HUES64 (cell line): ENCODE measurements at regions not wholly inside any gene's neighbourhood (a gene's known extent, or its start where the extent isn't known, plus 50 kb on each side); places are given as distances from the start of the nearest gene placed in this dataset.

Experiments used
- H3K27ac ChIP-seq: 2 replicates; pipeline ENCODE4 v1.7.0; 2013; ENCODE audit warnings: low read depth, low read length, inconsistent platforms
- H3K27me3 ChIP-seq: 2 replicates; pipeline ENCODE4 v1.6.1; 2013; ENCODE audit warnings: mild to moderate bottlenecking, low read length; ENCODE audit not compliant: insufficient read depth
- H3K36me3 ChIP-seq: 2 replicates; pipeline ENCODE4 v1.6.1; 2013; ENCODE audit warnings: mild to moderate bottlenecking, low read length; ENCODE audit not compliant: insufficient read depth
- H3K4me1 ChIP-seq: 2 replicates; pipeline ENCODE4 v1.6.1; 2013; ENCODE audit warnings: mild to moderate bottlenecking, low read length, moderate library complexity; ENCODE audit not compliant: insufficient read depth
- H3K4me3 ChIP-seq: 2 replicates; pipeline ENCODE4 v1.5.1; 2013; ENCODE audit warnings: mild to moderate bottlenecking, low read length, moderate library complexity
- H3K9ac ChIP-seq: 2 replicates; pipeline ENCODE4 v1.6.1; 2013; ENCODE audit warnings: mild to moderate bottlenecking, low read depth, low read length
- H3K9me3 ChIP-seq: 2 replicates; pipeline ENCODE4 v1.6.1; 2013; ENCODE audit warnings: low read depth, low read length; ENCODE audit not compliant: insufficient read depth
- WGBS: fragments of 150-250, 120-280 bp; methylation state at CpG from one replicate; pipeline ENCODE4 v1.1.7; 2013; ENCODE audit warnings: missing lambda C conversion rate; 5-methylcytosine and 5-hydroxymethylcytosine counted together

DNA sequence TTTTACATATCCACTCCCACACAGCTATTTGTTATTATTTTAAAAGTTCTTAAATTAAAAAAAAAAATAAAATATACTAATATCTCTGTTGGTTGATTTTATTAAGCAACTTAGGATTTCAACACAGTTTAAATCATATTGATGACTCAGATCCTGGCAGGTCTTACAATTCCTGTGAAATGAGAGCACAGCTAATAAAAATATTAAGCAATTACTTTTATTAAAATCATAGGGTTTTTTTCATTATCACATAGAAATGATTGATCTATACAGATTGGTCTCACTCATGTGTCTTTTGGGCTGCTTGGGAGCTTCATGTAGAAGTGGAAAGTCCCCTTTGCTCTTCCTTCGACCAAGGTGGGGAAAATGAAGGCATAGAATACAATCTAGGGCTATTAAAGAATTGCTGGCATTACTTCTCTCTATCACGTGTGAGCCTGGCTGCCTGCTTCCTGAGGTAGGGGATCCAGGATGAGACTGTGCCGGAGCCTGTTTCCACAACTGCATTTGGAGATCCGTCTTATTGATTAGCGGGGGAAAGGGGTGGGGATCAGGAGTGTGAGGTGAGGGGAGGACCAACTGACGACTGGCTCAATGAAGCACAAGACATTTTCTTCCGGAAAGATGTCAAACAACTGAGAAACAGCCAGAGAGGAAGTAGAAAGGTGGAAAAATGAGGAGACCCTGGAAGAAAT, 858.0 kb downstream of the USP25 start:
- no peaks in the 10 kb centered on the region for H3K27me3 ChIP-seq
- no peak overlapping the region for H3K27ac ChIP-seq
- peaks cover 19% of the 10 kb centered on the region for H3K4me1 ChIP-seq
- no peaks in the 10 kb centered on the region for H3K9me3 ChIP-seq
- H3K9ac ChIP-seq: peak overlapping the region; percentile 21
- no peaks in the 10 kb centered on the region for H3K36me3 ChIP-seq
- 34% methylated on average over 7 of the region's 7 CpGs for WGBS
- H3K4me3 ChIP-seq: peak overlapping the region; percentile 50

DNA sequence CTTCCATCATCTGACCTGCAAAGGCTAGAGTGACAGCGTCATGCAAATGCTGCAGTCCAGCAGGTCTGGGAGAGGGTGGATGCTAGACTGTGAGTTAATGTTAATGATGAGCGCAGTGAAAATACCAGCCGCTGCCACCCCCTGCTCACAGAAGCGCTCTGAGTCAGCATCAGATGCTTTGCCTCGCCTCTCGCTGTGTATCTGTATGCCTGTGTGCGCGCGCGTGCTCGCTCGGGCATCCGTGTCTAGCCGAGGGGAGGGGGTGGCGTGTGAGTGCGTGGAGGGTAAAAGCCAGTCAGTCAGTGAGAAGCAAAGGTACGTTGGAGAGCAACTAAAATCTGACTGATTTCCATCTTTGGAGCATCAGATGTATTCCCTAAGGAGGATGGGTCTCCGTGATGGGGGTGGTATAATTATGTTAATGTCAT, 858.7 kb downstream of the USP25 start:
- Histone ChIP-seq H3K9me3 (no peaks in the 10 kb centered on the region), H3K9ac (peak overlapping the region; percentile 21), H3K27ac (no peak overlapping the region), H3K4me3 (peak overlapping the region; percentile 50), H3K36me3 (no peaks in the 10 kb centered on the region), H3K27me3 (no peaks in the 10 kb centered on the region), H3K4me1 (peaks cover 19% of the 10 kb centered on the region)
- WGBS: 9% methylated on average over 18 of the region's 18 CpGs

DNA sequence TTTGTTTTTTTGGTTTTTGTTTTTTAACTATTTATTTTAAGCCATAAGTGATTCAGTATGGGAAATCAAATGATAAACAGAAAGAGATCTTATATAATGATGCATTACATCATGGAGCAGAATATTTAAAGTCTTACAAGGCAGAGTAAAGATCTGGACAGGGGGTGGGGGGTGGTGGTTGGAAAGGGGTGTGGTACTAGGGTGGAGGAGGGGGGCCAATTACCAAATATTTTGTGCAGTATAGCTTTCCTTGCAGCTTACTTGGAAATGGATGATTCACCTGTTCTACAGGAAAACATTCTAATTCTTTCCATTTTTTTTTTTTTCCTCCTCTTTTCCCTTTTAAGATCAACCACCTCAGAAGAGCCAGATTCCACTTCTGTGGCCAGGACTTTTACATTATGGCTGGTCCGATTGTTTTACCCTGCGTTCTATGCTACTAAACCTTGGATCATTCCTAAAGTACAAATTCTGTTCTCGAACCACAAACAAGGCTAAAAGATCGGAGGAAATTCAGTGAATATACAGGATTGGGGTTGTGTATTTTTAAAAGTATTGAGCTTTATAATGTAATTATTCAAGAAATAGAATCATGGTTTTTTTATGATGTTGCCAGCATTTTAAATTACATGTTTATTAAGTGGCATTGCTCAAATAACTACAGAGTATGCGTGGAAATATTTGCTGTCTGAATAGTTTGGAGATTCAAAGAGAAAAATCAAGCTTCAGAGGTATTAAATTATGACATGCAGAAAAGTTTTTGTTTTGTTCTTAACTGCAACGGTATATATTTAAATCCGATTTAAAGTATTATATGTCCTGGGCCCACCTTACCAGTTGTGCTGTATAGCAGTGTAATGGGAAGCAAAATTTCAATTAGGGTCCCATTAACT, 859.5 kb downstream of the USP25 start:
- WGBS: 96% methylated on average over 7 of the region's 7 CpGs
- Histone ChIP-seq H3K9ac (no peak overlapping the region), H3K4me3 (peak overlapping the region; percentile 50), H3K9me3 (no peaks in the 10 kb centered on the region), H3K4me1 (peaks cover 19% of the 10 kb centered on the region), H3K36me3 (no peaks in the 10 kb centered on the region), H3K27me3 (no peaks in the 10 kb centered on the region), H3K27ac (no peak overlapping the region)

DNA sequence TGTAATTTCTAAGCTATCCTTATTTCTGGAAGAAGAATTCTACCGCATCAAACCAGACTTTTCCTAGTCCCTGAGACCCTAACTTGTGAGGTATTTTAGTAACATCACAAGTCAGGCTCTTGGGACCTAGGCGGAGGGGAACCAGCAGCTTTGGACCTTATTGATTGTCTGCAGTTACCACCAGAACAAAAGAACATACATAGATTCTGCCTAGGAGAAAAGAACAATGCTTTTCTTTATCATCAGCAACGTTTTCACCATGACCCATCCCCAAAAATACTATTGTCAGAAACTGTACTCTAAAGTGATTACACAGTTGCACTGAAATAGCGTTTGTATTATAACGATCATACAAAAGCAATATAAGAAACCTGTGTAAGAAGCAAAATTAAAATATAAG, 860.4 kb downstream of the USP25 start:
- 91% methylated on average over 5 of the region's 5 CpGs for WGBS
- Histone ChIP-seq H3K9me3 (no peaks in the 10 kb centered on the region), H3K36me3 (no peaks in the 10 kb centered on the region), H3K27me3 (no peaks in the 10 kb centered on the region), H3K27ac (no peak overlapping the region), H3K4me3 (no peak overlapping the region), H3K4me1 (peaks cover 19% of the 10 kb centered on the region), H3K9ac (no peak overlapping the region)

DNA sequence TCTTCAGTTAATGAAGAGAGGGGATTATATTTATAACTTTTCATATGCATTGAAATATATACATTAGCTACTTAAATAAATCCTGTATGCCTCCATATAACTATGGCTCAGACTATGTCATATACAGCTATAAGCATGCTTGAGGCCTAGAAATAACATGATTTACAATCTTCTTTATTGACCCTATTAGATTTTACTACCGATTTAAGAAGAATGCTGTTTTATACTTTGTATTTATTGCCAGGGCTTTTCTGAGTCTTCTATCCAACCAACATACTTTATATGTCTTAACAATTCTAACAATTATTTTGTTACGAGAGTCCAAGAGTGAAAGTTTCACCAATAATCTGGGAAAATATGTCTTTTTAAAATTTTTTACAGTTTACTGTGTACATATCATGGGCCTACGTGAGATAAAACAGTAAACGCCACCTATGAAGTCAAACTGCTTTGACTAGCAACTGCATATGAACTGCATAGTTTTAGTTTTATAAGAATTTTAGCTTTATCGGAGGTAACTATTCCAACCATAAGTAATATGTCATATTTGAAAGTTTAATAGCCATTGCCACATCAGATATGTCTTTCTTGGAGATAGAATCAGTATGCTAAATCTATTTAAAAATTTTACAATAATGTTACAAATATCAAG, 861.0 kb downstream of the USP25 start:
- no peak overlapping the region for H3K9ac ChIP-seq
- no peaks in the 10 kb centered on the region for H3K9me3 ChIP-seq
- no peaks in the 10 kb centered on the region for H3K27me3 ChIP-seq
- 100% methylated on average over 4 of the region's 5 CpGs for WGBS
- H3K4me1 ChIP-seq: peaks cover 19% of the 10 kb centered on the region
- H3K36me3 ChIP-seq: no peaks in the 10 kb centered on the region
- H3K27ac ChIP-seq: no peak overlapping the region
- H3K4me3 ChIP-seq: no peak overlapping the region

DNA sequence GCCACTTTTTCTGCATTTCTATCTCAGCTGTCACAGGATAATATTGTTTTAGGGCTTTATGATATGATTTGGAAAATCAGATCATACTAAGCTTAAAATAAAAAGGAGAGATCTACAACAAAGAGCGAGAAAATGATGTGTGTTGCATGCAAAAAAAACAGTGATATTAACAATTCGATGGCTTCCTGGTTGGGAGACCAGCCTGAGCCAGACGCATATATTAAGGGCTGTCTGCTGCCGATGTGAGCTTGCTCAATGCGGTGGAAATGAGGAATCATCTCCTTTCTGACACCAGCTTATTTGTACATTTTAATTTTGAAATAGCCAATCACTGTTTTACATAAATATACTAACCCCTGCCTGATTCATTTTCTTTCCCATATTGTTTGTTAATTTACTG, 862.6 kb downstream of the USP25 start:
- H3K4me3 ChIP-seq: no peak overlapping the region
- peaks cover 12% of the 10 kb centered on the region for H3K4me1 ChIP-seq
- H3K27ac ChIP-seq: no peak overlapping the region
- no peak overlapping the region for H3K9ac ChIP-seq
- H3K27me3 ChIP-seq: no peaks in the 10 kb centered on the region
- H3K9me3 ChIP-seq: no peaks in the 10 kb centered on the region
- WGBS: 78% methylated on average over 5 of the region's 5 CpGs
- no peaks in the 10 kb centered on the region for H3K36me3 ChIP-seq

DNA sequence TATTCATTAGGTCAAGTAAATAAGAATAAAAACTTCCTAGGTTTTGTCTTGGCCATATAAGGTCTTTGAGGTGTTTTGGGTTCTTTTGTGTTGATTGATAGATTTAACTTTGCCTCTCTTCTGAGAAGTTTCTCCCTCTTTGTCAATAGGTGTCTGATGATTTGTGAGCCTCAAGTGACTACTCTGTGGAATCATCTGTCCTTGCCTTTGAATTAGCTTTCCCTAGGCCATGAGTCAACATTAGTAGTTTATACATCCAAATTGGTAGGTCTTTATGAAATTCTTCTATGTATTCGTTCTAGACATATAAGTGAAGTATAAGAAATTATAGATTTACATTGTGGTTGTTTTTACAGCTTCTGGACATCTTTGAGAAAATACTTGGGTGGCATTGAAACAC, 864.4 kb downstream of the USP25 start:
- H3K36me3 ChIP-seq: no peaks in the 10 kb centered on the region
- H3K9me3 ChIP-seq: no peaks in the 10 kb centered on the region
- H3K27me3 ChIP-seq: no peaks in the 10 kb centered on the region
- no peaks in the 10 kb centered on the region for H3K4me1 ChIP-seq
- no peak overlapping the region for H3K4me3 ChIP-seq
- WGBS: 90% methylated on average over 1 of the region's 1 CpG
- no peak overlapping the region for H3K27ac ChIP-seq
- H3K9ac ChIP-seq: no peak overlapping the region

DNA sequence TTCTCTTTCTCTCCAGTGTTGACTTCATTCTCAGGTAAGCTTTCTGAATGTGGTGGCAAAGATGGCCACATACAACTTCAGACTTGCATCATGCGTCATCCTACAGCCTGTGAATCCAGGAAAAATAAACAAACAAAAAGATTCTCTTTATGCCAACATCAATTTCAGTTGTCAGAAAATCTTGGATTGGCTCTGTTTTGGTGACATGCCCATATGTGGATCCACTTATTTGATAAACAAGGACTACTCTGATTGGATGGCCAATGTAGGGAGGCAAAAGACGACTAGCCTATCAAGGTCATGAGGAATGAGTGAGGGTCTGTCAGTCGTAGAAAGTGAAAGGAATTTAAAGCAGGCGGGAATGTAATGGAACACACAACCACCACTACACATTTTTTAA, 866.6 kb downstream of the USP25 start:
- Histone ChIP-seq H3K4me1 (no peaks in the 10 kb centered on the region), H3K36me3 (no peaks in the 10 kb centered on the region), H3K4me3 (no peak overlapping the region), H3K9me3 (no peaks in the 10 kb centered on the region), H3K9ac (no peak overlapping the region), H3K27me3 (no peaks in the 10 kb centered on the region), H3K27ac (no peak overlapping the region)
- WGBS: 100% methylated on average over 1 of the region's 4 CpGs

DNA sequence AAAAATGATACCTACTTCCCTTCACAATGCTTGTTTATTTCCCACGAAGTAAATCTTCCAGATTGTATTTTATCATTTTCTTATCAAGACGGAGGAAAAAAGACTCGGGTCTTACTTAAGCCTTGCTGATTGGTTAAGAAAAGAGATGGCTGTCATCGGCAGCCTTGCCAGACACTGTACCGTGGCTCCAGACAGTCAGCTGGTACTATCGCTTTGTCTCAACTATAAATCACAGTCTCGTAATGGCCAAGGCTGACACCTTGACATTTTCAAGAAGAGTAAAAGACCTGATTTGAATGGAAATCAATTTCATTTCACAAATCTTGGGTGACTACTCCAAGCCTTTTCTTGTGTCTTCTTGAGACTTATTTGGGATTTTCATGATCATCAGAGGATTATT, 868.0 kb downstream of the USP25 start:
- Histone ChIP-seq H3K4me3 (no peak overlapping the region), H3K36me3 (no peaks in the 10 kb centered on the region), H3K9ac (no peak overlapping the region), H3K4me1 (no peaks in the 10 kb centered on the region), H3K9me3 (no peaks in the 10 kb centered on the region), H3K27me3 (no peaks in the 10 kb centered on the region), H3K27ac (no peak overlapping the region)
- WGBS: 93% methylated on average over 7 of the region's 7 CpGs

DNA sequence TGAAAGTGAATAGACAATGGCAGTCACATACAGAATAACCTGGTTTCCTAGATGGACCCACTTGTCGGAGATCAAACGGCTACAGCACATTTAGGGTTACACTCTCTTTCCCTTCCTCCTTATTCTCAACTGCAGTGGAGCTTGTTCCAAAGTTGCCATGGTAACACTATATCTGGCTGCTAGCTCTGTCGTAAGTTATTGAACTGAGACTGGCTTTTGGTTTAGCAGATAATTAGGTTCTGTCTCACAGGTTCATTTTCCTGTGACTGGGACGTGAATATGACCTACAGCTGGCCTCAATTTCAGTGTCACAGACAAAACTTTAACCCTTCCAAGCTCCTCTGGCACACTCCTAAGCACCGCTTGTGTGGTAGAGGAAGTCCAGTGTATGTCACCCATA, 875.8 kb downstream of the USP25 start:
- Histone ChIP-seq H3K27ac (no peak overlapping the region), H3K4me1 (no peaks in the 10 kb centered on the region), H3K9ac (no peak overlapping the region), H3K9me3 (no peaks in the 10 kb centered on the region), H3K36me3 (no peaks in the 10 kb centered on the region), H3K27me3 (no peaks in the 10 kb centered on the region), H3K4me3 (no peak overlapping the region)
- WGBS: 86% methylated on average over 5 of the region's 5 CpGs

DNA sequence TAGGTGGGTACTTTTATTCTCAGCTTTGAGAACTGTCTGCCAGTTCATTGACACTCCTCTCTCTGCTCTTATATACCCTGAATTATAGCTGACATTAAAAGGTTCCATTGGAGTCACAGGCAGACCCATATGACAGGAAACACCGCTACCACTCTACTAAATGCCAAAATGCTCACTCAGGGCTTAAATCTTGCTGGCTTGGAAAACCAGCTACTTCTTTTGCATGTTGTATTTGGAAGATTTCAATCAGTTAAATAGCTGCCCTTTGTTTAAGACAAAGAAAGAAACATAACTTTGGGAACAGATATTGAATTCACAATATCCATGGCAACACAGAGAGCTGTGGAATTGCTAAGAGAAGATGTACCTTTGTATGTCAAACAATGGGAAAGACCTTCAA, 876.5 kb downstream of the USP25 start:
- Histone ChIP-seq H3K27me3 (no peaks in the 10 kb centered on the region), H3K9ac (no peak overlapping the region), H3K4me3 (no peak overlapping the region), H3K4me1 (no peaks in the 10 kb centered on the region), H3K27ac (no peak overlapping the region), H3K36me3 (no peaks in the 10 kb centered on the region), H3K9me3 (no peaks in the 10 kb centered on the region)
- WGBS: 91% methylated on average over 1 of the region's 1 CpG
